ENCODE measurements at regions not wholly inside any gene's neighbourhood (a gene's known extent, or its start where the extent isn't known, plus 50 kb on each side); places are given as distances from the start of the nearest gene placed in this dataset.

GRCh38 chr2:7592618-7593140 lies 675.5 kb downstream of the RNF144A start:
- TF ChIP-seq, protein P1, sequence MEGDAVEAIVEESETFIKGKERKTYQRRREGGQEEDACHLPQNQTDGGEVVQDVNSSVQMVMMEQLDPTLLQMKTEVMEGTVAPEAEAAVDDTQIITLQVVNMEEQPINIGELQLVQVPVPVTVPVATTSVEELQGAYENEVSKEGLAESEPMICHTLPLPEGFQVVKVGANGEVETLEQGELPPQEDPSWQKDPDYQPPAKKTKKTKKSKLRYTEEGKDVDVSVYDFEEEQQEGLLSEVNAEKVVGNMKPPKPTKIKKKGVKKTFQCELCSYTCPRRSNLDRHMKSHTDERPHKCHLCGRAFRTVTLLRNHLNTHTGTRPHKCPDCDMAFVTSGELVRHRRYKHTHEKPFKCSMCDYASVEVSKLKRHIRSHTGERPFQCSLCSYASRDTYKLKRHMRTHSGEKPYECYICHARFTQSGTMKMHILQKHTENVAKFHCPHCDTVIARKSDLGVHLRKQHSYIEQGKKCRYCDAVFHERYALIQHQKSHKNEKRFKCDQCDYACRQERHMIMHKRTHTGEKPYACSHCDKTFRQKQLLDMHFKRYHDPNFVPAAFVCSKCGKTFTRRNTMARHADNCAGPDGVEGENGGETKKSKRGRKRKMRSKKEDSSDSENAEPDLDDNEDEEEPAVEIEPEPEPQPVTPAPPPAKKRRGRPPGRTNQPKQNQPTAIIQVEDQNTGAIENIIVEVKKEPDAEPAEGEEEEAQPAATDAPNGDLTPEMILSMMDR (IDR thresholded peaks at IDR 0.05; ENCODE audit: low read length), result no peak
- TF ChIP-seq EZH2phosphoT487 (IDR thresholded peaks at IDR 0.05; ENCODE audit: low read length) (no peak), EZH2 (optimal IDR thresholded peaks at IDR 0.05; ENCODE audit: low read depth, low read length) (no peak)
